Endodermal cell (in vitro differentiated cells): ENCODE measurements at regions not wholly inside any gene's neighbourhood (a gene's known extent, or its start where the extent isn't known, plus 50 kb on each side); places are given as distances from the start of the nearest gene placed in this dataset.
A peak's percentile ranks its signal among the peaks of the same experiment; 100 is the strongest.

Experiments used
- DNase-seq: peaks from one replicate; pipeline ENCODE4 v3.0.0-alpha.2; 2017
- H3K27ac ChIP-seq: 2 replicates; pipeline ENCODE4 v1.5.1; 2013; ENCODE audit warnings: mild to moderate bottlenecking, low read depth, low read length, moderate library complexity
- H3K27me3 ChIP-seq: 2 replicates; pipeline ENCODE4 v1.6.1; 2013; ENCODE audit warnings: mild to moderate bottlenecking, low read length, moderate library complexity; ENCODE audit not compliant: insufficient read depth, control insufficient read depth, poor library complexity, severe bottlenecking
- H3K36me3 ChIP-seq: 2 replicates; pipeline ENCODE4 v1.7.0; 2013; ENCODE audit warnings: mild to moderate bottlenecking, low read length, moderate library complexity; ENCODE audit not compliant: control insufficient read depth, insufficient read depth
- H3K4me1 ChIP-seq: one replicate; pipeline ENCODE4 v1.7.0; 2013; ENCODE audit warnings: low read length; ENCODE audit not compliant: control insufficient read depth, insufficient read depth
- H3K4me3 ChIP-seq: 2 replicates; pipeline ENCODE4 v1.5.1; 2013; ENCODE audit warnings: mild to moderate bottlenecking, low read length, moderate library complexity
- H3K9ac ChIP-seq: 2 replicates; pipeline ENCODE4 v1.6.1; 2013; ENCODE audit warnings: mild to moderate bottlenecking, low read length, moderate library complexity; ENCODE audit not compliant: poor library complexity, severe bottlenecking; ENCODE audit errors: extremely low read depth
- H3K9me3 ChIP-seq: 2 replicates; pipeline ENCODE4 v1.6.1; 2013; ENCODE audit warnings: mild to moderate bottlenecking, low read length, moderate library complexity; ENCODE audit not compliant: control insufficient read depth
- H3K27ac Mint-ChIP-seq: 2 replicates; pipeline ENCODE4 v1.8.0; 2020; ENCODE audit warnings: mixed read lengths
- H3K27me3 Mint-ChIP-seq: 2 replicates; pipeline ENCODE4 v1.8.0; 2021; ENCODE audit warnings: mild to moderate bottlenecking, mixed read lengths; ENCODE audit not compliant: insufficient read depth
- H3K36me3 Mint-ChIP-seq: 2 replicates; pipeline ENCODE4 v1.8.0; 2020; ENCODE audit warnings: low read depth, mixed read lengths
- H3K4me1 Mint-ChIP-seq: 2 replicates; pipeline ENCODE4 v1.8.0; 2020; ENCODE audit warnings: mixed read lengths
- H3K4me3 Mint-ChIP-seq: 2 replicates; pipeline ENCODE4 v1.8.0; 2020; ENCODE audit warnings: mild to moderate bottlenecking, moderate library complexity, mixed read lengths
- H3K9me3 Mint-ChIP-seq: 2 replicates; pipeline ENCODE4 v1.8.0; 2020; ENCODE audit warnings: mild to moderate bottlenecking, mixed read lengths
- WGBS, 2 experiments: methylation state at CpG; one replicate each; pipeline versions ENCODE4 v1.1.5 to v1.1.7; 2013; ENCODE audit warnings: missing lambda C conversion rate in 2 of 2, mixed read lengths in 1 of 2; ENCODE audit not compliant: insufficient coverage in 1 of 2, insufficient read length in 1 of 2; 5-methylcytosine and 5-hydroxymethylcytosine counted together
- TF ChIP-seq, protein P1 (sequence below): fragments of 200-600 bp; sonication (generic); conservative IDR thresholded peaks from 2 replicates; pipeline ENCODE4 v1.5.0; 2021; ENCODE audit warnings: antibody characterized with exemption, mild to moderate bottlenecking

DNA sequence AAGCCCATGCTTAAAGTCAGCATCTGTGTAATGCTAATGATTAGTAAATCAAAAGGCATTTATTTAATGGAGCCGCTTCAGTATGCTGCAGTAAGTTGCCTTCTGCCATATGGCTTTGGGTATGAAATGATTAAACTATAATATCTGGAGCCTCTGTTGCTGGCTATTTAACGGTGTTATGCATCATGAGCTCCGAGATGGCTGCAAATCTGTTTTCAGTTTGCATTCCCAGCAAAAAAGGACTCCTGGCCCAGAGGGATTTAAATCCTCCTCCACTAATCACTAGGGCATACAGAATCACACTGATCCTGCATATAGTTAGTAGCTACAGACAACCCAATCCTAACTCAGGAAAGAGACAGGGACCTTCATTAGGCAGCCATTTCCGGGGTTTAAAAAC is 171.5 kb upstream of the EEA1 start:
- Mint-ChIP-seq H3K27ac (peak overlapping the region; percentile 42), H3K36me3 (no peaks in the 10 kb centered on the region), H3K27me3 (no peaks in the 10 kb centered on the region), H3K9me3 (no peaks in the 10 kb centered on the region), H3K4me1 (peaks cover 28% of the 10 kb centered on the region), H3K4me3 (no peak overlapping the region)
- WGBS, 2 experiments = 78 to 100% methylated on average over 1 to 4 of the region's 4 CpGs
- no peak for DNase-seq
- H3K4me3 ChIP-seq = no peak overlapping the region
- no peaks in the 10 kb centered on the region for H3K27me3 ChIP-seq
- H3K9ac ChIP-seq = no peak overlapping the region
- H3K36me3 ChIP-seq = no peaks in the 10 kb centered on the region
- no peak overlapping the region for H3K27ac ChIP-seq
- TF ChIP-seq, protein P1, sequence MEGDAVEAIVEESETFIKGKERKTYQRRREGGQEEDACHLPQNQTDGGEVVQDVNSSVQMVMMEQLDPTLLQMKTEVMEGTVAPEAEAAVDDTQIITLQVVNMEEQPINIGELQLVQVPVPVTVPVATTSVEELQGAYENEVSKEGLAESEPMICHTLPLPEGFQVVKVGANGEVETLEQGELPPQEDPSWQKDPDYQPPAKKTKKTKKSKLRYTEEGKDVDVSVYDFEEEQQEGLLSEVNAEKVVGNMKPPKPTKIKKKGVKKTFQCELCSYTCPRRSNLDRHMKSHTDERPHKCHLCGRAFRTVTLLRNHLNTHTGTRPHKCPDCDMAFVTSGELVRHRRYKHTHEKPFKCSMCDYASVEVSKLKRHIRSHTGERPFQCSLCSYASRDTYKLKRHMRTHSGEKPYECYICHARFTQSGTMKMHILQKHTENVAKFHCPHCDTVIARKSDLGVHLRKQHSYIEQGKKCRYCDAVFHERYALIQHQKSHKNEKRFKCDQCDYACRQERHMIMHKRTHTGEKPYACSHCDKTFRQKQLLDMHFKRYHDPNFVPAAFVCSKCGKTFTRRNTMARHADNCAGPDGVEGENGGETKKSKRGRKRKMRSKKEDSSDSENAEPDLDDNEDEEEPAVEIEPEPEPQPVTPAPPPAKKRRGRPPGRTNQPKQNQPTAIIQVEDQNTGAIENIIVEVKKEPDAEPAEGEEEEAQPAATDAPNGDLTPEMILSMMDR = no peak
- H3K9me3 ChIP-seq = no peaks in the 10 kb centered on the region
- H3K4me1 ChIP-seq = peaks cover 2% of the 10 kb centered on the region

DNA sequence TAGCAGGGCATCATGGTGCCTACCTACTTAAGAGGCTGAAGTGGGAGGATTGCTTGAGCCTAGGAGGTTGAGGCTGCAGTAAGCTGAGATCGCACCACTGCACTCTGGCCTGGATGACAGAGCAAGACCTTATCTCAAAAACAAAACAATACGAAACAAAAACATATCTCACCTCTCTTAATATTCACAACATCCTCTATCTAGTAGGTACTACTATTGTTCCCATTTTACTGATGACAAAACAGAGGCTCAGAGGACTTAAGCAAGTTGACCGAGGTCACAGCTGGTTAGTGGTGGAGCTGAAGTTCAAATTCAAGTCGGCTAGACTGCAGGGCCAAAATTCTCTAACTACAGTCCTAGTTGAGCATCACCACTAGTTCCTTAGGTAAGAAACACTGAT is 172.3 kb upstream of the EEA1 start:
- H3K4me3 ChIP-seq = no peak overlapping the region
- Mint-ChIP-seq H3K36me3 (no peaks in the 10 kb centered on the region), H3K4me1 (peaks cover 28% of the 10 kb centered on the region), H3K27me3 (no peaks in the 10 kb centered on the region), H3K4me3 (no peak overlapping the region), H3K9me3 (no peaks in the 10 kb centered on the region), H3K27ac (no peak overlapping the region)
- TF ChIP-seq, protein P1 = no peak
- H3K4me1 ChIP-seq = peaks cover 2% of the 10 kb centered on the region
- WGBS, 2 experiments = 95 to 100% methylated on average over 1 to 4 of the region's 4 CpGs
- H3K9me3 ChIP-seq = no peaks in the 10 kb centered on the region
- H3K27me3 ChIP-seq = no peaks in the 10 kb centered on the region
- DNase-seq = no peak
- H3K9ac ChIP-seq = no peak overlapping the region
- H3K27ac ChIP-seq = no peak overlapping the region
- no peaks in the 10 kb centered on the region for H3K36me3 ChIP-seq

DNA sequence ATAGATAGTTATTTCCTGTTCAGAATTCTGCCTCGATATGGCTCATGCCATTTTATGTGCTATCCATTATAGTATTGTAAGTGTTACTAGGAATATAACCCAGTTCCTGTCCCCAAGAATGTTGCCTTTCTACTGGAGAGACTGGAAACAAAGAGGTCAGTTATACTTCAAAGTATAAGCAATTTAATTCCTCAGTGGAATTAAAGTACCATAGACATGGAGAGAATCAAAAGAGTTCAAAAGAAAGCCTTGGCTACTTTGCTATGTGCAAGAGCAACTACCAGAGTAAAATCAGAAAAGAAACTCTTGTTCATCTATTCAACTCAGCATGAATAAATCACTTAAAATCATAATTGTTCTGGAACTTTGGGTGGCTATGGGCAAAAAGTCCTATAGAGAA is 173.2 kb upstream of the EEA1 start:
- no peak overlapping the region for H3K4me3 Mint-ChIP-seq
- H3K27me3 Mint-ChIP-seq = no peaks in the 10 kb centered on the region
- peaks cover 30% of the 10 kb centered on the region for H3K4me1 Mint-ChIP-seq
- WGBS, 2 experiments = 83 to 100% methylated on average over 1 of the region's 1 CpG
- Histone ChIP-seq H3K4me1 (no peaks in the 10 kb centered on the region), H3K9me3 (no peaks in the 10 kb centered on the region), H3K4me3 (no peak overlapping the region), H3K9ac (no peak overlapping the region), H3K27me3 (no peaks in the 10 kb centered on the region), H3K36me3 (no peaks in the 10 kb centered on the region), H3K27ac (no peak overlapping the region)
- H3K9me3 Mint-ChIP-seq = no peaks in the 10 kb centered on the region
- H3K36me3 Mint-ChIP-seq = no peaks in the 10 kb centered on the region
- no peak for DNase-seq
- H3K27ac Mint-ChIP-seq = no peak overlapping the region
- TF ChIP-seq, protein P1 = no peak
